HG03565 (cell line): ENCODE measurements at regions not wholly inside any gene's neighbourhood (a gene's known extent, or its start where the extent isn't known, plus 50 kb on each side); places are given as distances from the start of the nearest gene placed in this dataset.
"Not testable (repeated sequence)": the region's sequence is repeated elsewhere in the genome, so short reads cannot be mapped to it uniquely, and the experiment has no call there.

Experiments
- ATAC-seq: cut with Tn5 transposase; IDR thresholded peaks from one replicate; pipeline ENCODE4 v1.9.1; 2021; ENCODE audit warnings: mild to moderate bottlenecking, moderate library complexity; ENCODE audit not compliant: unreplicated experiment

GRCh38 chr12:91896286-91897024, 249.2 kb downstream of the BTG1 start:
- no peak for ATAC-seq

GRCh38 chr12:91894911-91895310, 250.7 kb downstream of the BTG1 start:
- ATAC-seq, result no peak

GRCh38 chr12:91893476-91893875, 252.2 kb downstream of the BTG1 start:
- no peak for ATAC-seq

GRCh38 chr12:91892081-91892855, 253.4 kb downstream of the BTG1 start:
- no peak for ATAC-seq

- ATAC-seq, result no peak
Observed at GRCh38 chr12:91890742-91891141, 254.9 kb downstream of the BTG1 start.

- ATAC-seq, result no peak
Observed at GRCh38 chr12:91889910-91890309, 255.7 kb downstream of the BTG1 start.

GRCh38 chr12:91889059-91889458, 256.6 kb downstream of the BTG1 start:
- no peak for ATAC-seq

- ATAC-seq, result no peak
Observed at GRCh38 chr12:91887957-91888356, 257.7 kb downstream of the BTG1 start.

GRCh38 chr12:91885851-91886731, 259.6 kb downstream of the BTG1 start:
- no peak for ATAC-seq

GRCh38 chr12:91884230-91884629, 261.4 kb downstream of the BTG1 start:
- ATAC-seq, result no peak

- ATAC-seq, result no peak
Observed at GRCh38 chr12:91883811-91884210, 261.8 kb downstream of the BTG1 start.

- ATAC-seq, result no peak
Observed at GRCh38 chr12:91882910-91883309, 262.7 kb downstream of the BTG1 start.

GRCh38 chr12:91880528-91880927, 265.1 kb downstream of the BTG1 start:
- no peak for ATAC-seq

GRCh38 chr12:91877456-91878235, 268.0 kb downstream of the BTG1 start:
- no peak for ATAC-seq

- ATAC-seq, result peak; percentile 89
Observed at GRCh38 chr12:91877022-91877421, 268.6 kb downstream of the BTG1 start.

GRCh38 chr12:91875671-91876070, 270.0 kb downstream of the BTG1 start:
- ATAC-seq, result not testable (repeated sequence)

GRCh38 chr12:91874086-91874865, 271.4 kb downstream of the BTG1 start:
- no peak for ATAC-seq

GRCh38 chr12:91871751-91872150, 273.9 kb downstream of the BTG1 start:
- ATAC-seq, result no peak

GRCh38 chr12:91870872-91871707, 274.6 kb downstream of the BTG1 start:
- ATAC-seq, result no peak
